HG03571 (cell line): ENCODE measurements at regions not wholly inside any gene's neighbourhood (a gene's known extent, or its start where the extent isn't known, plus 50 kb on each side); places are given as distances from the start of the nearest gene placed in this dataset.

Source experiments
- ATAC-seq: cut with Tn5 transposase; IDR thresholded peaks from one replicate; pipeline ENCODE4 v1.9.1; 2021; ENCODE audit not compliant: unreplicated experiment

DNA sequence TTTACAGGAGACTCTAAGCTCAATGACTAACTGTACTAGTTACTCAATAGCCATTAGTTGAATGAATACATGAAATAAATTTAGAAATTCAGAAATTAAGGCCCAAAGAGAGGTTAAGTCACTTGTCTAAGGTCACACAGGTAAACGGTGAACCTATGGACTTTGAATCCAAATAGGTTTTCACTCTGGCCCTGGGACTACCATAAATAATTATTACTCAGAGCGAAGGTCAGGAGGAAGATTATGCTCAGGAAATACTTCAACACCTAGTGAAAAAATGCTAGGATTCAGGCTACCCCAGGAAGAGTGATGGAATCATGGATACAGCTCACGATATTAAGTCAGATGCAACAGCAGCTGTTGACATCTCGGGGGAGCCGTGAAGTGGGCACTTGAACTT is 417.4 kb downstream of the GABRG2 start:
- ATAC-seq: no peak

- ATAC-seq: no peak
Measured at GRCh38 chr5:162485666-162486292, 418.2 kb downstream of the GABRG2 start.

- ATAC-seq: no peak
Measured at GRCh38 chr5:162487528-162488525, 420.3 kb downstream of the GABRG2 start.

GRCh38 chr5:162496100-162496808 is 428.7 kb downstream of the GABRG2 start:
- no peak for ATAC-seq

DNA sequence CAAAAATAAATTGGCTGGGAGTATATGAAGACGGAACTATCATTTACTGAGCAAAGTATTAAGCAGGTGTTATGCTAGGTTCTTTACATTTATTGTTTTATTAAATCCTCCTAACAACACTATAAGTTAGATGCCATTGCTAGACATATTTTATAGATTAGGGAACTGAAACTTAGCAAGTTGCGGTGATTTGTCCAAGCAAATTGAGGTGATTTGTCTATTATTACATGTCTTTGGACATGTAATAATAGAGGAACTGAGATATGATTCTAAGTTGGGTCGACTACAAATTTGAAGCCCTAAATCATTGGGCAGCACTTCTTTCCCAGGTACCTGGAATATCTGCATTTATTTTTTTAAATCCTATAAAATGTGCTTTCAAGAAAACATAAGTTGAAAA is 429.9 kb downstream of the GABRG2 start:
- ATAC-seq: no peak

DNA sequence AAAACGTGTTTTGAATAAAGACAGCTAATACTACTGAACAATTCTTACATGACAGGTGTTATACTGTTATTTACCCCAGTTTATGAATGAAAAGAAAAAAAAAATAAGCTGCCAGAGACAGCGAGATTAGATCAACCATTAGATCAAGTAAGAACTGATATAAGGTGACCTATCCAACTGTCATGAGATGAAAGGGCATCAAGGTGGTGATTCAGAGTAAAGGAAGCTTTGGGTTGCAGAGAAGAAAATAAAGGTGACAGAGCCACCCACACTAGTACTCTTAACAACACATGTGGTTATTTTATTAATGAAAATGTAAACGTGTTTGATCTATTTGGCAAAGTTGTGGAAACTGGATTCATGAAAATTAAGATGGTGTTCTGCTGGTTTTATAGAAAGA is 435.2 kb downstream of the GABRG2 start:
- no peak for ATAC-seq

DNA sequence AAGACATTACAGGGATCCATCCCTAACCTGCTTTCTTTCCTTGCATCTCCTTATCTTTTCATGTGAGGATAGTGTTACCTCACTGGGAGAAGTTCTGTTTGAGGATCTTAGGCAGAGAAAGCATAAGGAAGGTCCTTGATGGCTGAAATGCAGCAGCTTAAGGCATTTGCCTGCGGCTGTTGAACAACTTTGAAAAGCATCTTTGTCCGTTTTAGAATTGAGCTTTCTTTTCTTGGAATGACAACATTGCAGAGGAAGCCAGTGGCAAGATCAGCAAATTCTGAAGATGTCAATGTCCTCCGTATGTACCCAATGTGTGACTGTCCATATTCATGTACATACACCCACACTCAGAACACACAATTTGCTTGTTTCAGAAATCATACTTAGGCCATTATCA is 436.2 kb downstream of the GABRG2 start:
- ATAC-seq: no peak

GRCh38 chr5:162512935-162513565 is 445.5 kb downstream of the GABRG2 start:
- ATAC-seq: no peak

- no peak for ATAC-seq
Measured at GRCh38 chr5:162514116-162514515, 446.5 kb downstream of the GABRG2 start.

DNA sequence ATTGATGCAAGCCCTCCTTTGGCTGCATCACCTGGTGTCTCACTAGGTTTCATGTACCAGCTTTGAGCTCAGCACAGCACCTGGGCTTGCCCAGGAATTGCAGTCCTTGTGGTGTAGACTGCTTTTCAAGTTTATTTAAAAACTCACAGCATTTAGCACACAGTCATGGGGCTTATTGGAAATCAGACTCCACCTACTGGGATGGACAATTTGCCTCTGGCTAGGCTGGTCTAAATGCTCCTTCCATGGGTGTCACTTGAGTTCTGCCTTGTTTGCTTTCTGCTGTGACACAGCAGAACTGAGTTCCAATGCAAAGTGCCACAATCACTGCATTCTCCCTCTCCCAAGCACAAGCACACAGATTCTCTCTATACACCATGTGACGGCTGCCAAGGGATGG is 453.3 kb downstream of the GABRG2 start:
- ATAC-seq: no peak

DNA sequence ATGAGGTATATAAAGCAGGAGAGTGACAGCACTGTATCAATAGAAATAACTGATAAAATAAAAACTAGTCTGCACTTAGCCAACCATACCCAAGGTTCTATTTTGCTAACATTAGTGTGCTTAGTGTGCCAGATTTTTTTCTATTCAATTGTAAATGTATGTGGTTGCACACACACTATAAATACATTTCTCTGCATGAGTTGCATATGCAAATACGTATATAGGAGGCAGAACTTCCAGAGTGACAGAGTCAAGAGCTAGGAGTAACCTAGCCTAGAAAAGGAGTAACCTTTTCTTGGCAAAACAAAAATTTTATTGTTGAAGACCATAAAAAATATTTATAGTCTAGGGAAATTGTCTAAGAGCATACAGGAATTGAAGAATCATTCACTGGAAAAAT is 461.6 kb downstream of the GABRG2 start:
- no peak for ATAC-seq

DNA sequence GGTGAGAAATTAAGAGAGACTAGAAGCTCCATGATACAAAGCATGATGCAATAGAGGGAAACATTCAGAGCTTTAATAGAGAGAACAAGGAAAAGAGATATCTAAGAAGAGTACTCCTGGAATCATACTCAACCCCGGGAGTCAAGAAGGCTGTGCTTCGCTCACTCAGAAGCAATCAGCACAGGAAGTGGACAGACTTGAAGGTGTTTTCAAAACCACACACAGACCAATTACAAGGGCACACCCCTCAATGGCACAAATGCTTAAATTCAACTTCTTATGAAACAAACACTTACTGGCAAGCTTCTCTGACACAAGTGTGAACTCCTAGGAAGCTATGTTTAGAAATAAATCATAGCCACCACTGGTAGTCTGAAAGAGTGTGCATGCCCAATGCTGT is 462.3 kb downstream of the GABRG2 start:
- no peak for ATAC-seq

DNA sequence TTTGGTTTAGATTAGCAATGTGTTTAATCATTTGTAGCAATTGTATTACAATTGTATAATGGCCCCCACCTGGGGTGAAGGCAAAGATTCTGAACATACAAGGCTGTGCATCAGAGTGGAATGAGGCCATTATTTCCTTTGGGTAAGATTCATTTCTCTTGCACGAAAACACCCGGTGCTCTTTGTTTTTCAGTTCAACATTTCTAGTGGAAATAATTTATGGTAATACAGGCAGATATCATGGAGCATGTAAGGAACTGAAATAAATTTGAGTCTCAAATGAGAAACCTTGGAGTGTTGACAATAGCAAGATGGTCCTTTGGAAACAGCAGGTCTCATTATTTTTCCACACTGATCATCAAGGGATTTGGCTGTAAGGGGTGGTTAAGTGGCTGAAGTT is 475.9 kb downstream of the GABRG2 start:
- no peak for ATAC-seq

- ATAC-seq: no peak
Measured at GRCh38 chr5:162544905-162545304, 477.3 kb downstream of the GABRG2 start.

DNA sequence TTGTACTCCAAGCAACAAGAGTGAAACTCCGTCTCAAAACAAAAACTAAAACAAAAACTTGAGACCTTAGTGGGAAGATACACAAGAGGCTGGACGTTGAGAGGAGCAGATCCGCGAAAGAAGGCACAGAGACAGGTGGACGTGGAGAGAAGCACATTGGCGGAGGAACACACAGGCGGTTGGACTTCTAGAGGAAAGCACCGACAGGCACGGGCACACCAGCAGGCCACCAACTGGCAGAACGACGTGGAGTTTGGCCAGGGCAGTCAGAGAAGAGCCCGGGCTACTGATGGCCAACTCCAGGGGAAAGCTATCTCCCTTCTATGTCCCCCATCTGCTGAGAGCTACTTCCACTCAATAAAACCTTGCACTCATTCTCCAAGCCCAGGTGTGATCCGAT is 482.7 kb downstream of the GABRG2 start:
- ATAC-seq: no peak

DNA sequence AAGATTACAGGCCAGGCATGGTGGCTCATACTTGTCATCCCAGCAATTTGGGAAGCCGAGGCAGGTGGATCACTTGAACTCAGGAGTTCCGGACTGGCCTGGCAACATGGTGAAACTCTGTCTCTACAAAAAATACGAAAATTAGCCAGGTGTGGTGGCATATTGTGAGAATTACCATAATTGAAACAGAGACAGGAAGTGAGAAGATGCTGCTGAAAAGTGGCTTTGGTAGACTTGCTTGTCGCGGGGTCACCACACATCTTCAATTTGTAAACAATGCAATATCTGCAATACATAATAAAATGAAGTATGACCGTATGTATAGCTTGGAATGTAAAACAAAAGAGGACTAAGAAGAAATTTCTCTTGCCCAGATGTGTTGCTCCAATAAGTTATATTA is 490.5 kb downstream of the GABRG2 start:
- no peak for ATAC-seq

DNA sequence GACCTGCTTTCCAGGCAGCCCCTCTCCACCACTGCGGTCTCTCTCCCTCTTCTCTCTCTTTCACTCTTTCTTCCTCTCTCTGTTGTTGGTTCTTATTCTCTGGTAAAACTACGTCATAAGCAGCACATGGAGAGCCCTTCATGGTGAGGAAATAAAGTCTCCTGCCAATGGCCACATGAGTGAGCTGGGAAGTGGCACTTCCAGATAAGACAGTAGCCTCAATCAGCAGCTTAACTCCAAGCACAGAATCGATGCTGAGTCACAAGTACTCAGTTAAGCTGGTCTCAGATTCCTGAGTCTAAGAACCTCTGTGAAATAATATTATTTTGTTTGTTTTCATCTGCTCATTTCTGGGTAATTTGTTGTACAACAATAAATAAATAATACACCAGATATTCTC is 500.1 kb downstream of the GABRG2 start:
- ATAC-seq: no peak

- ATAC-seq: no peak
Measured at GRCh38 chr5:162573758-162574157, 506.2 kb downstream of the GABRG2 start.

DNA sequence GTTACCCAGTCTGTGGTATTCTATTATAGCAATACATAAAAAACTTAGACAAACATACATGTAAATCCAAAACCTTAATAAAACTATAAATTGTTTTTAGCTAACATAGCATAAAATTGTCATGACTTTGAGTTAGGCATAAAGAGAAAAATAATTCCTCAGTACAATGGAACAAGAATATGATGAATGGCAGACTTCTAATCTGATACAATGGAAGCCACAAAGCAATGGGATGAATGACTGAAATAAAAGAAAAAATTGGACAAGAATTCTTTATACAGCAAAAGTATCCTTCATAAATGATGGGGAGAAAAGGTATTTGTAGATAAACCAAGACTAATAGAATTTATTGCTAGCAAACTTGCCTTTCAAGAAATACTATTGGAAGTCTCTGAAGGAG is 524.2 kb downstream of the GABRG2 start:
- ATAC-seq: no peak

DNA sequence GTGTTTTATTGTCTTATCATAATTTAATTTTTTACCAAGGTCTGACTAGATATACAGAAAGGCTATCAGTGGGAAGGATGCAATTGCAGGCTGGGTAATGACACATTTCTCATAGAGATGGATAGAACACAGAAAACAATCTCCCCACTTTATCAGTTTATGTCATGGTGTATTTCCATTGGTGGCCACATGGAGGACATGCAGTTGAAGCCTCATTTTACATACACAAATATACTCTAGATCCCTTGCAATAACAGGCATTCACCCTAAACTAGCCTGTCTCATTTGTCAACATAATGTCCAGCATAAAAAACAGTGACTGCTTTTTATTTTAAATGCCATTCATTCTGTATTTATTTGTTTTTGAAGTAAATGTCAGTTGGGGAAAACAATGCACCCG is 526.3 kb downstream of the GABRG2 start:
- ATAC-seq: no peak

DNA sequence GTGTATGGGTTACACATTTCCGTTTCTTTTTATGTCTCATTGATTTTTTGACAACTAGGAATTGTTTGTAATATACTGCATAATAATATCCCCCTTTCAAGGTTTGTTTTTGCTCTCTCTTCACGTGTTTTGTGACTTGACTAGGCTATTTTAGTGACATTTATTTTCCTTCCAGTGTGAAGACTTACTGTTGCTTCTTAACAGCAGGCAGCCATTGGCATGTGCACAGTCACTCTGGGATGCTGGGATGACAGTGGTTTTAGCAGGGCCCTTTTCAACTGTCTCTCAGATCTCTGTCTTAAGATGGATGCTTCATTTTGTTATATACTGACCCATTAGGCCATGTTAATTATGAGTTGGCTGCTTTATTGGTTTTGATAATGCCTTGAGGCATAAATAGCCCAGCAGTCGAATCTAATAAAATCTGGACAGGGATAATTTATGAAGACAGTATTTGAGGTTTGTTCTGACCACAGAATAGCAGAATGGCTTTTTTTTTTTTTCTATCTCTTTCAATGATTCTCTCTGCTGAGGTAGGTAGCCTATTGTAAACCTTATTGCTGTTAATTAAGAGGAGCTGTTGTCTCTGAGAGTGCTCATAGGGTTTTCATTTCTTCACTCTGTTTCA is 536.0 kb downstream of the GABRG2 start:
- ATAC-seq: no peak
